PC-9 (cell line): ENCODE measurements at regions not wholly inside any gene's neighbourhood (a gene's known extent, or its start where the extent isn't known, plus 50 kb on each side); places are given as distances from the start of the nearest gene placed in this dataset.

ENCODE experiments used
- BruUV-seq: library from RNA; stranded (reverse); fragments of 400-500 nt; replicated peaks from 2 replicates; lab custom pipeline; 2021; lab: Mats Ljungman, UMichigan
- CTCF ChIA-PET: fragments of 300-600 bp; sonication (Branson Sonifier 250); formaldehyde crosslinking; loops from one replicate; lab custom pipeline; 2022; ENCODE audit warnings: antibody characterized with exemption; lab: Charles Lee
- POLR2A ChIA-PET: fragments of 300-600 bp; sonication (Branson Sonifier 250); formaldehyde crosslinking; loops from one replicate; lab custom pipeline; 2022; ENCODE audit warnings: antibody characterized with exemption; ENCODE audit not compliant: unreplicated experiment; lab: Charles Lee
- DNase-seq, 2 experiments: peaks; one replicate each; pipeline versions ENCODE4 v3.0.0 to v3.0.0-alpha.2; 2015 to 2022; ENCODE audit warnings: mixed read lengths in 1 of 2
- H2AFZ ChIP-seq: fragments of 200-600 bp; sonication (generic); 2 replicates; pipeline ENCODE4 v1.8.1; 2017; ENCODE audit warnings: antibody characterized with exemption
- H3F3A ChIP-seq: fragments of 200-600 bp; sonication (generic); 2 replicates; pipeline ENCODE4 v1.8.1; 2017; ENCODE audit warnings: antibody characterized with exemption, mild to moderate bottlenecking, low read depth; ENCODE audit not compliant: insufficient read depth
- H3K27ac ChIP-seq: fragments of 200-600 bp; sonication (generic); 2 replicates; pipeline ENCODE4 v1.6.1; 2016; ENCODE audit warnings: mixed run types
- H3K27me3 ChIP-seq: fragments of 200-600 bp; sonication (generic); 2 replicates; pipeline ENCODE4 v1.6.1; 2016; ENCODE audit warnings: low read depth, mixed run types; ENCODE audit not compliant: insufficient read depth
- H3K36me3 ChIP-seq: fragments of 200-600 bp; sonication (generic); 2 replicates; pipeline ENCODE4 v1.6.1; 2016; ENCODE audit warnings: low read depth, mixed run types
- H3K4me1 ChIP-seq: fragments of 200-600 bp; sonication (generic); replicated peaks from 2 replicates; pipeline ENCODE4 v1.6.1; 2016; ENCODE audit warnings: mixed run types; ENCODE audit not compliant: insufficient read depth
- H3K4me2 ChIP-seq: fragments of 200-600 bp; sonication (generic); 2 replicates; pipeline ENCODE4 v1.6.1; 2017; ENCODE audit warnings: mixed run types
- H3K4me3 ChIP-seq: fragments of 200-600 bp; sonication (generic); 2 replicates; pipeline ENCODE4 v1.6.1; 2016; ENCODE audit warnings: mixed run types
- H3K79me2 ChIP-seq: fragments of 200-600 bp; sonication (generic); 2 replicates; pipeline ENCODE4 v1.6.1; 2017; ENCODE audit warnings: low read depth, mixed run types
- H3K9me2 ChIP-seq: fragments of 200-600 bp; sonication (generic); 2 replicates; pipeline ENCODE4 v1.8.1; 2017; ENCODE audit warnings: mild to moderate bottlenecking; ENCODE audit not compliant: insufficient read depth
- H3K9me3 ChIP-seq: fragments of 200-600 bp; sonication (generic); 2 replicates; pipeline ENCODE4 v1.8.1; 2016; ENCODE audit warnings: low read depth; ENCODE audit not compliant: insufficient read depth
- H4K20me1 ChIP-seq: fragments of 200-600 bp; sonication (generic); 2 replicates; pipeline ENCODE4 v1.8.1; 2017; ENCODE audit not compliant: insufficient read depth
- CTCF ChIP-seq: fragments of 200-600 bp; sonication (generic); conservative IDR thresholded peaks from 2 replicates; pipeline ENCODE4 v1.6.1; 2017; ENCODE audit warnings: mixed run types, antibody characterized with exemption, mild to moderate bottlenecking, moderate library complexity
- EZH2 ChIP-seq: fragments of 200-600 bp; sonication (generic); IDR thresholded peaks from 2 replicates; pipeline ENCODE4 v1.8.0; 2017; ENCODE audit warnings: antibody characterized with exemption, low read depth
- intact Hi-C: fragments of 100-400 bp; cut with micrococcal nuclease; formaldehyde crosslinking; loops from one replicate; pipeline ENCODE4 v1.10.0; 2022; ENCODE audit not compliant: unreplicated experiment

- Histone ChIP-seq H2AFZ (no peak overlapping the region), H3K79me2 (no peaks in the 10 kb centered on the region), H3K4me1 (no peaks in the 10 kb centered on the region), H3K4me2 (no peak overlapping the region), H3K4me3 (no peak overlapping the region), H4K20me1 (no peaks in the 10 kb centered on the region), H3F3A (no peaks in the 10 kb centered on the region), H3K27me3 (peaks cover 3% of the 10 kb centered on the region; the same call in 1 of the 2 replicates), H3K9me2 (no peaks in the 10 kb centered on the region), H3K36me3 (no peaks in the 10 kb centered on the region), H3K27ac (no peak overlapping the region), H3K9me3 (no peaks in the 10 kb centered on the region; the same call in 1 of the 2 replicates)
- CTCF ChIA-PET: no interaction called here
- intact Hi-C loops: no loop called here
- POLR2A ChIA-PET: no interaction called here
- no peak for TF ChIP-seq CTCF
- no peak for TF ChIP-seq EZH2
- no peak for DNase-seq
- BruUV-seq: no TSS peak
Measured at GRCh38 chr12:115203701-115204100, 519.7 kb upstream of the TBX3 start.

GRCh38 chr12:115201966-115202365 is 518.0 kb upstream of the TBX3 start:
- H3K27me3 ChIP-seq: peaks cover 3% of the 10 kb centered on the region; the same call in 1 of the 2 replicates
- H3K9me2 ChIP-seq: no peaks in the 10 kb centered on the region
- H3K4me2 ChIP-seq: no peak overlapping the region
- no peaks in the 10 kb centered on the region for H3F3A ChIP-seq
- no peak overlapping the region for H3K4me3 ChIP-seq
- no peak overlapping the region for H3K27ac ChIP-seq
- no peak for DNase-seq
- no peak for TF ChIP-seq EZH2
- TF ChIP-seq CTCF: no peak
- no peaks in the 10 kb centered on the region; the same call in 1 of the 2 replicates for H3K9me3 ChIP-seq
- H2AFZ ChIP-seq: no peak overlapping the region
- BruUV-seq: no TSS peak
- H3K4me1 ChIP-seq: no peaks in the 10 kb centered on the region
- H4K20me1 ChIP-seq: no peaks in the 10 kb centered on the region
- H3K79me2 ChIP-seq: no peaks in the 10 kb centered on the region
- intact Hi-C loops: no loop called here
- CTCF ChIA-PET: no interaction called here
- POLR2A ChIA-PET: no interaction called here
- H3K36me3 ChIP-seq: no peaks in the 10 kb centered on the region

GRCh38 chr12:115199831-115200230 is 515.9 kb upstream of the TBX3 start:
- Histone ChIP-seq H3K9me3 (no peaks in the 10 kb centered on the region; the same call in 1 of the 2 replicates), H3K36me3 (no peaks in the 10 kb centered on the region), H3K4me3 (no peak overlapping the region), H2AFZ (no peak overlapping the region), H3K27ac (no peak overlapping the region), H3K9me2 (no peaks in the 10 kb centered on the region), H3K27me3 (peaks cover 3% of the 10 kb centered on the region; the same call in 1 of the 2 replicates), H3K79me2 (no peaks in the 10 kb centered on the region), H3K4me1 (no peaks in the 10 kb centered on the region), H4K20me1 (no peaks in the 10 kb centered on the region), H3F3A (no peaks in the 10 kb centered on the region), H3K4me2 (no peak overlapping the region)
- CTCF ChIA-PET: no interaction called here
- intact Hi-C loops: no loop called here
- no peak for TF ChIP-seq CTCF
- TF ChIP-seq EZH2: no peak
- DNase-seq: no peak
- POLR2A ChIA-PET: no interaction called here
- BruUV-seq: no TSS peak
